WERI-Rb-1 (cell line): ENCODE measurements at regions not wholly inside any gene's neighbourhood (a gene's known extent, or its start where the extent isn't known, plus 50 kb on each side); places are given as distances from the start of the nearest gene placed in this dataset.

Experiments used
- DNase-seq: peaks from one replicate; pipeline ENCODE4 v3.0.0-alpha.2; 2020
- H3K27ac ChIP-seq: fragments of 250-450 bp; sonication (Bioruptor Pico); 2 replicates; pipeline ENCODE4 v1.5.1; 2020; ENCODE audit warnings: mild to moderate bottlenecking, moderate library complexity
- H3K27me3 ChIP-seq: fragments of 250-450 bp; sonication (Bioruptor Pico); 2 replicates; pipeline ENCODE4 v1.5.1; 2021; ENCODE audit warnings: mild to moderate bottlenecking, low read depth, moderate library complexity; ENCODE audit not compliant: insufficient read depth, severe bottlenecking
- H3K36me3 ChIP-seq: fragments of 250-450 bp; sonication (Bioruptor Pico); 2 replicates; pipeline ENCODE4 v1.5.1; 2020; ENCODE audit warnings: mild to moderate bottlenecking, moderate library complexity
- H3K4me3 ChIP-seq: 2 replicates; pipeline ENCODE4 v1.5.1; 2011; ENCODE audit warnings: low read depth, mild to moderate bottlenecking, control low read depth, low read length
- H3K9me3 ChIP-seq: fragments of 250-450 bp; sonication (Bioruptor Pico); 2 replicates; pipeline ENCODE4 v1.5.1; 2021; ENCODE audit warnings: mild to moderate bottlenecking, moderate library complexity; ENCODE audit not compliant: severe bottlenecking
- TF ChIP-seq, protein P1 (sequence below): IDR thresholded peaks from 2 replicates; pipeline ENCODE4 v1.5.1; 2011; ENCODE audit warnings: low read depth, mild to moderate bottlenecking, control low read depth, inconsistent platforms, low read length

DNA sequence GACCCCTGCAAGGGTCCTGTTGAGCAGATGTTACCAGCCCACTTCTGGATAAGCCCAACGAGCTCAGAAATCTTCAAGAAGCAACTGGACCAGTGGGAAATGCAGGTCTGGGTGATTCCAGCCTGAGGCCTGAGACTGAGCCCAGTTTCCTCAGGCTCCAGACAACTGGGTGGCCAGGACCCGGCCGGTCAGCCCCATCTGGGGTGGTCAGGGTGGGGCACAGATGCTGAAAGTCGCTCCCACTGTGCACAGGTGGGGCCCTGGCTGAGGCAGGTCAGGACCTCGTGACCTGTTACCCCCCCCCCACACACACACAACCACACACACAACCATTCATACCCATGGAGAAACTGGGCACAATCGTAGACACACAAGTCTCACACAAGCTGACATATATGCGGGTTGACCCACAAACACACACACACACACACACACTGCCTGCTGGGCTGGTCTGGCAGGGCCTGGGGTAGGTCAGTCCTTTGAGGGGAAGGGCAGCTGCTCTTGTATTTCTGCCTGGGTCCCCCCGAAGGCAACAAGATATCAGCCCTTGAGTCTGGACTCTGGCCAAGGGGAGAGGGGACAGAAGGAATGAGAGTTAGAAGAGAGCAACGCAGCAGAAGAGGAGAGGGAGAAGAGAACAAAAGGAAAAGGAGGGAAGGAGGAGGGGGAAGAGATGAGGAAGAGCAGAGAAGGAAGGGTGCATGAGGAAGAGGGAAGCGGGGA lies 99.0 kb upstream of the CDH5 start:
- Histone ChIP-seq H3K9me3 (no peaks in the 10 kb centered on the region), H3K4me3 (no peak overlapping the region), H3K27ac (no peak overlapping the region), H3K36me3 (no peaks in the 10 kb centered on the region), H3K27me3 (no peaks in the 10 kb centered on the region)
- TF ChIP-seq, protein P1, sequence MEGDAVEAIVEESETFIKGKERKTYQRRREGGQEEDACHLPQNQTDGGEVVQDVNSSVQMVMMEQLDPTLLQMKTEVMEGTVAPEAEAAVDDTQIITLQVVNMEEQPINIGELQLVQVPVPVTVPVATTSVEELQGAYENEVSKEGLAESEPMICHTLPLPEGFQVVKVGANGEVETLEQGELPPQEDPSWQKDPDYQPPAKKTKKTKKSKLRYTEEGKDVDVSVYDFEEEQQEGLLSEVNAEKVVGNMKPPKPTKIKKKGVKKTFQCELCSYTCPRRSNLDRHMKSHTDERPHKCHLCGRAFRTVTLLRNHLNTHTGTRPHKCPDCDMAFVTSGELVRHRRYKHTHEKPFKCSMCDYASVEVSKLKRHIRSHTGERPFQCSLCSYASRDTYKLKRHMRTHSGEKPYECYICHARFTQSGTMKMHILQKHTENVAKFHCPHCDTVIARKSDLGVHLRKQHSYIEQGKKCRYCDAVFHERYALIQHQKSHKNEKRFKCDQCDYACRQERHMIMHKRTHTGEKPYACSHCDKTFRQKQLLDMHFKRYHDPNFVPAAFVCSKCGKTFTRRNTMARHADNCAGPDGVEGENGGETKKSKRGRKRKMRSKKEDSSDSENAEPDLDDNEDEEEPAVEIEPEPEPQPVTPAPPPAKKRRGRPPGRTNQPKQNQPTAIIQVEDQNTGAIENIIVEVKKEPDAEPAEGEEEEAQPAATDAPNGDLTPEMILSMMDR, result no peak
- no peak for DNase-seq

DNA sequence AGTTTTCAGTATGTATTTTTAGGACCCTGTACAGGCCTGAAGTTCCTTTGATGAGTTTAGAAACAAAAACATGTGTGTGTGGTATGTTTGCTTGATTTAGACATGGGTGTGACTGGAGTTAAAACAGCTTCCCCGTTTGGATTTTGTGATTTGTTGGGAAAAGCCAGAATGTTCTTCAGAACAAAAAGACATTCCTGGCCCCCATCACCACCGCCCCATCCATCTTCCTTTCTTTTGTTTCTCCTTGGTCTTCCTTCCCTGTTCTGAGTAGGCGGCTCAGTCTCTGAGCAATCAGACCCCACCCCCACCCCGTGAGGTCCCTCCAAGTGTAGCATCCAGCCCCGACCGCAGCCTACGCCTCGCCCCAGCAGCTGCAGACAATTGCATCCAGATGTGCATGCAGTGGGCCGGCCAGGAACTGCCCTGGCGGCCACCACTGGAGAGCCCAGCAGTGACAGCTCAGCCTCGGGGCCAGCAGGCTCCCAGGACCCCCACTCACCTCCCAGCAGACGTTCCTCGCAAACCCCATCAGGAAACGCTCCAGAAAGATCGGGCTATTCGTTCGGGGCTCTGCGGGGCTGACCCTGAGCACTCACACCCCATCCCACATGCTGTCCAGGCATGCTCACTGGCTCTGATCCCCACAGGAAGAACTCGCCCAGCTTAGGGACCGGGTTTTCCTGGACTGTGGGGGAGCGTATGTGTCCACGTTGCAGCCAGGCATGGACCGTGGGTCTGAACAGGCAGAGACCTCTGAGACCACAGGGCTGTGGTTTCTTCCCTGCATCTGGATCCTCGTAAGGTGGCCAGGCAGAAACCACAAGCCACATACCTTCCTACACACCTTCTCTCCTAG lies 99.8 kb upstream of the CDH5 start:
- no peak overlapping the region for H3K27ac ChIP-seq
- no peak overlapping the region for H3K4me3 ChIP-seq
- DNase-seq, result no peak

DNA sequence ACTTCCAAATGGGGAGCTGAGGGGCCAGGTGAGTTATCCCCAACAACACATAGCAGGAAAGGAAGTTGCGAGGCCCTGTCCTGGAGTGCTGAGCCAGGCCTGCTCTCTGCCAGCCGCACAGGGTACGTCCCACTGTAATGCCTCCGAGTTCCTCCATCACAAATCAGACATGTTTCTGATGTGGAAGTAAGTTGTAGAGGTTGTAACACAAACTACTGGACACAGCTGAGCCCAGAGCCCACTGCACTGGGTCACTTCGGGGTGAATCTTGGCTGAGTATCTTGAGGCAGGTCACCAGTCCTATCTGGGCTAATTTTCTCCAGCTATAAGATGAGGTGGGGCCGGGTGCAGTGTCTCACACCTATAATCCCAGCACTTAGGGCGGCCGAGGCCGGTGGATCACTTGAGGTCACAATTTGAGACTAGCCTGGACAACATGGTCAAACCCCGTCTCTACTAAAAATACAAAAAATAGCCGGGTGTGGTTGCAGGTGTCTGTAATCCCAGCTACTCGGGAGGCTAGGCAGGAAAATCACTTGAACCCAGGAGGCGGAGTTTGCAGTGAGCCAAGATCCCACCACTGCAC lies 100.8 kb upstream of the CDH5 start:
- Histone ChIP-seq H3K4me3 (no peak overlapping the region), H3K9me3 (no peaks in the 10 kb centered on the region), H3K36me3 (no peaks in the 10 kb centered on the region), H3K27me3 (no peaks in the 10 kb centered on the region), H3K27ac (no peak overlapping the region)
- TF ChIP-seq, protein P1, result no peak
- DNase-seq, result peak; percentile 61

More for the DNA sequence above, 99.8 kb upstream of the CDH5 start:
- no peaks in the 10 kb centered on the region for H3K36me3 ChIP-seq
- TF ChIP-seq, protein P1, result no peak
- no peaks in the 10 kb centered on the region for H3K27me3 ChIP-seq
- no peaks in the 10 kb centered on the region for H3K9me3 ChIP-seq

DNA sequence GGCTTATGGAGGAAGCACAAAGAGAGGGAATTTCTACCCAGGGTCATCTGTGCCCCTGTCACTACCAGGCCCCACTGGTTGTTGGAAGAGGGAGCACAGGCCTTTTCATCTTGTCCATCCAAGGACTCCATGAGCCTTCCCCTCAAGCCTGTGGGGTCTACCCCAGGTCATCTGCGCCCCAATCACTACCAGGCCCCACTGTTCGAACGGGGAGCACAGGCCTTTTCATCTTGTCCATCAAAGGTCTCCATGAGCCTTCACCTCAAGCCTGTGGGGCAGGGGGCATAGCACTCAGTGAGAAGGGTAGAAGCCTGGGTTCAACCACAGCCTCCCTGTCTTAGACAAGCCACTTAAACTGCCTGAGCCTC lies 101.5 kb upstream of the CDH5 start:
- no peak overlapping the region for H3K4me3 ChIP-seq
- TF ChIP-seq, protein P1, result no peak
- H3K27me3 ChIP-seq, result no peaks in the 10 kb centered on the region
- no peak overlapping the region for H3K27ac ChIP-seq
- H3K9me3 ChIP-seq, result no peaks in the 10 kb centered on the region
- no peak for DNase-seq
- no peaks in the 10 kb centered on the region for H3K36me3 ChIP-seq

DNA sequence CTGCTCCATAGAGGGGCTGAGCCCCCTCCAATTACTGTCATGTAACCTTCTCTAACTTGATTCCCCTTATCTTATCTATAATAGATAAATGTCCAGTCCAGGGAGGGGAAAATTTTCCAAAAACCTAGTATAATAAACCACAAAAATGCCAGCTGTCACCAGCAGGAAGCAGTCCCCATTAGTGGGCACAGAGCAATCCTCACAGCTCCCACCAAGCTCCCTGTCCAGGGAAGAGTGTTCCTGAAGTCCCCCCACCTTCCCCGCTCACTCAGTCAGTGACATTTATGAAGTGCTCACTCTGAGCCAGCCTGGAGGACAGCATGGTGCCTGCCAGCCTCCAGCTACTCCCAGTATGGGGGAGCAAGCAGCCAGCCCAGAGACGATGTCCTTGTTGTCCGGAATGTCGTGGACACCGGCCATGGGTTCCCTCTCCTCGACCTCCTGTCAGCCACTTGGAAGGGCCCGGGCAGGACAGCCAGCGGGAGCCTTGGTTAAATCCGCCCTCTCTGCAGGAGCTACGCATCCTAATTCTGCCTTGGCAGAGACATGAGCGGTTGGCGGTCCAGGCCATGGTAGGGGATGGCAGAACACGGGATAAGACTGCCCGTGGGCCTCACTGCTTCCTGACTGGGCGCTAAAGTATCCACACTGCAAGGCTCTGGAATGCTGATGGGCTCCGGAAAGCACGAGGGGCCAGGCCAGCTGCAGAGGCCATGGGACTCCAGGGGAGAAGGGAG lies 102.0 kb upstream of the CDH5 start:
- DNase-seq, result no peak
- no peak overlapping the region for H3K4me3 ChIP-seq
- no peak overlapping the region for H3K27ac ChIP-seq
- no peaks in the 10 kb centered on the region for H3K27me3 ChIP-seq
- TF ChIP-seq, protein P1, result no peak
- no peaks in the 10 kb centered on the region for H3K9me3 ChIP-seq
- H3K36me3 ChIP-seq, result no peaks in the 10 kb centered on the region
